ENCODE measurements at regions not wholly inside any gene's neighbourhood (a gene's known extent, or its start where the extent isn't known, plus 50 kb on each side); places are given as distances from the start of the nearest gene placed in this dataset.
A peak's percentile ranks its signal among the peaks of the same experiment; 100 is the strongest.

- TF ChIP-seq NFIC (IDR thresholded peaks at IDR 0.05) (no peak), MAX (IDR thresholded peaks at IDR 0.05) (peak; percentile 68; the same call in 1 of the 2 replicates)
Observed at GRCh38 chr7:114086914-114087652, 168.3 kb upstream of the PPP1R3A start.

DNA sequence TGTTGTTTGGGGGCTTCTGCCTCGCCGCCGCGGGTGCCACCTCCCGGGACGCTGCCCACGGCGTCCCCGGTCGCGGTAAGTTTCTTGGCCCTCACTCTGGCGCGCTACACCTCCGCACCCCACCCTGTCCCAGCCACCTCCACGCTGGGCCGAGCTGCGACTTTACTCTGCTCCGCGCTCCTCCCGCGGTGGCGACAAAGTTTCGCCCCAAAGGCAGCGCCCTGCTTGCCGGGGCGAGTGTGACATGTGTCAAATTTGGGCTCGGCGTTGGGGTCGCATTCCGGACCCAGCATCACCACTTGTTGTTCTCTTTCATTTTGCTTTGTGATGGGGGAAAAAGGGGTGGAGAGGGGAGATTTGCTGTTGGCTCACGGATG lies 167.7 kb upstream of the PPP1R3A start:
- no peak for TF ChIP-seq YY1 (IDR thresholded peaks at IDR 0.05; ENCODE audit: low read depth)
- no peak for TF ChIP-seq REST (IDR thresholded peaks at IDR 0.05; ENCODE audit: low read depth)
- TF ChIP-seq TAF1 (IDR thresholded peaks at IDR 0.05; ENCODE audit: low read depth), result no peak
- no peak for TF ChIP-seq EGR1 (IDR thresholded peaks at IDR 0.05)
- TF ChIP-seq CREB1 (IDR thresholded peaks at IDR 0.05; ENCODE audit: low read depth), result no peak
- no peak for TF ChIP-seq EP300 (IDR thresholded peaks at IDR 0.05; ENCODE audit: borderline replicate concordance)
- TF ChIP-seq TCF12 (IDR thresholded peaks at IDR 0.05; ENCODE audit: low read depth), result no peak

- no peak for TF ChIP-seq YY1 (IDR thresholded peaks at IDR 0.05; ENCODE audit: low read depth)
- TF ChIP-seq MAX (IDR thresholded peaks at IDR 0.05), result peak; percentile 53
- no peak for TF ChIP-seq REST (IDR thresholded peaks at IDR 0.05; ENCODE audit: low read depth)
- TF ChIP-seq RAD21 (IDR thresholded peaks at IDR 0.05; ENCODE audit: low read depth), result no peak
- no peak for TF ChIP-seq FOXM1 (IDR thresholded peaks at IDR 0.05; ENCODE audit: borderline replicate concordance, low read depth)
- TF ChIP-seq CEBPB (IDR thresholded peaks at IDR 0.05), result no peak
- TF ChIP-seq CREB1 (IDR thresholded peaks at IDR 0.05; ENCODE audit: low read depth), result 0 out of 2 replicates have a peak, but pooled peaks have one; percentile 12
Observed at GRCh38 chr7:114085592-114086501, 167.0 kb upstream of the PPP1R3A start.

- TF ChIP-seq EP300 (IDR thresholded peaks at IDR 0.05; ENCODE audit: borderline replicate concordance) (no peak), USF1 (IDR thresholded peaks at IDR 0.05) (no peak), FOXM1 (IDR thresholded peaks at IDR 0.05; ENCODE audit: borderline replicate concordance, low read depth) (no peak), TAF1 (IDR thresholded peaks at IDR 0.05; ENCODE audit: low read depth) (no peak), YY1 (IDR thresholded peaks at IDR 0.05; ENCODE audit: low read depth) (no peak), EGR1 (IDR thresholded peaks at IDR 0.05) (no peak), NFIC (IDR thresholded peaks at IDR 0.05) (no peak), TCF12 (IDR thresholded peaks at IDR 0.05; ENCODE audit: low read depth) (no peak), REST (IDR thresholded peaks at IDR 0.05; ENCODE audit: low read depth) (no peak), ZBTB7A (IDR thresholded peaks at IDR 0.05; ENCODE audit: low read depth) (no peak)
Observed at GRCh38 chr7:114085313-114085591, 166.4 kb upstream of the PPP1R3A start.

Measured in Ishikawa (cell line).